ENCODE measurements at regions not wholly inside any gene's neighbourhood (a gene's known extent, or its start where the extent isn't known, plus 50 kb on each side); places are given as distances from the start of the nearest gene placed in this dataset.

DNA sequence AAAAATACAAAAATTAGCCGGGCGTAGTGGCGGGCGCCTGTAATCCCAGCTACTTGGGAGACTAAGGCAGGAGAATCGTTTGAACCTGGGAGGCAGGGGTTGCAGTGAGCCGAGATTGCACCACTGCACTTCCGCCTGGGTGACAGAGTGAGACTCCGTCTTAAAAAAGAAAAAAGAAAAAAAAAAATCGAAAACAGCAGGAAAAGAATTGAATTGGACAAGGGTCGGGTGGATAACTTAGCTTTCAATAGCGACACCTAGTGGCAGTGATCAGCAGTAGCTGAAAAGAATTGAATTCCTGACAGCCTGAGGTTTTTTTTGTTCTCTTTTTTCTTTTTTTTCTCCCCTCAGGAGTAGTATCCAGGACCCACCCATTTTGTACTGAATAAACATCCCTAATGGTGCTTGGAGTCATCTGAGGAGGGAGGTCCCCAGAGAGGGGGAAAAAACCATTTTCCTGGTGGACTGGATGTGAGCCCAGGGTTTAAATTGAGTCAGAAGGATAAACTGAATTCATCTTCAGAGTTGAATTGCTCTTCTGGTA, 55.1 kb downstream of the CYCS start:
- ATAC-seq (ENCODE audit: poor library complexity), result peak; percentile 66
- Histone ChIP-seq H3K36me3 (ENCODE audit: insufficient read depth, low read length) (no peaks in the 10 kb centered on the region), H3K4me3 (ENCODE audit: low read length) (no peak overlapping the region), H3K27ac (ENCODE audit: low read depth in 1 of 2, low read length in 2 of 2) (no peak overlapping the region), H3K27me3 (ENCODE audit: control insufficient read depth in 1 of 2, insufficient read depth in 2 of 2, low read length in 2 of 2) (no peaks in the 10 kb centered on the region), H3K9me3 (ENCODE audit: control insufficient read depth in 1 of 2, insufficient read depth in 1 of 2, low read length in 2 of 2) (no peaks in the 10 kb centered on the region), H3K4me1 (ENCODE audit: insufficient read depth, low read length) (peaks cover 3% of the 10 kb centered on the region)
- CTCF ChIA-PET, result interaction anchor here (1.0 to 2.7 kb wide), 15 partner anchors 24 to 258 kb away, joined by 3 to 35 read pairs (median 4); no protein-coding TSS in a partner anchor
- Mint-ChIP-seq H3K9me3 (no peaks in the 10 kb centered on the region), H3K4me1 (ENCODE audit: low read depth) (no peaks in the 10 kb centered on the region), H3K4me3 (no peak overlapping the region), H3K27ac (no peak overlapping the region), H3K36me3 (ENCODE audit: low read depth) (no peaks in the 10 kb centered on the region), H3K27me3 (no peaks in the 10 kb centered on the region)
- POLR2A ChIA-PET, result interaction anchor here (0.6 to 1.2 kb wide), 8 partner anchors 24 to 257 kb away, joined by 3 to 17 read pairs (median 4); no protein-coding TSS in a partner anchor
- TF ChIP-seq, protein P1, sequence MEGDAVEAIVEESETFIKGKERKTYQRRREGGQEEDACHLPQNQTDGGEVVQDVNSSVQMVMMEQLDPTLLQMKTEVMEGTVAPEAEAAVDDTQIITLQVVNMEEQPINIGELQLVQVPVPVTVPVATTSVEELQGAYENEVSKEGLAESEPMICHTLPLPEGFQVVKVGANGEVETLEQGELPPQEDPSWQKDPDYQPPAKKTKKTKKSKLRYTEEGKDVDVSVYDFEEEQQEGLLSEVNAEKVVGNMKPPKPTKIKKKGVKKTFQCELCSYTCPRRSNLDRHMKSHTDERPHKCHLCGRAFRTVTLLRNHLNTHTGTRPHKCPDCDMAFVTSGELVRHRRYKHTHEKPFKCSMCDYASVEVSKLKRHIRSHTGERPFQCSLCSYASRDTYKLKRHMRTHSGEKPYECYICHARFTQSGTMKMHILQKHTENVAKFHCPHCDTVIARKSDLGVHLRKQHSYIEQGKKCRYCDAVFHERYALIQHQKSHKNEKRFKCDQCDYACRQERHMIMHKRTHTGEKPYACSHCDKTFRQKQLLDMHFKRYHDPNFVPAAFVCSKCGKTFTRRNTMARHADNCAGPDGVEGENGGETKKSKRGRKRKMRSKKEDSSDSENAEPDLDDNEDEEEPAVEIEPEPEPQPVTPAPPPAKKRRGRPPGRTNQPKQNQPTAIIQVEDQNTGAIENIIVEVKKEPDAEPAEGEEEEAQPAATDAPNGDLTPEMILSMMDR (IDR thresholded peaks at IDR 0.05), result peak; percentile 96
- peak in 11 of 14 experiments; percentile 6 to 82 (median 36) for DNase-seq
- intact Hi-C loops (cut with DNase I, micrococcal nuclease), result loop anchor here (1.0 to 10.0 kb wide), 5 partner anchors 85 to 258 kb away; partner anchors contain the start of gene OSBPL3 (in 1 of the 2)

DNA sequence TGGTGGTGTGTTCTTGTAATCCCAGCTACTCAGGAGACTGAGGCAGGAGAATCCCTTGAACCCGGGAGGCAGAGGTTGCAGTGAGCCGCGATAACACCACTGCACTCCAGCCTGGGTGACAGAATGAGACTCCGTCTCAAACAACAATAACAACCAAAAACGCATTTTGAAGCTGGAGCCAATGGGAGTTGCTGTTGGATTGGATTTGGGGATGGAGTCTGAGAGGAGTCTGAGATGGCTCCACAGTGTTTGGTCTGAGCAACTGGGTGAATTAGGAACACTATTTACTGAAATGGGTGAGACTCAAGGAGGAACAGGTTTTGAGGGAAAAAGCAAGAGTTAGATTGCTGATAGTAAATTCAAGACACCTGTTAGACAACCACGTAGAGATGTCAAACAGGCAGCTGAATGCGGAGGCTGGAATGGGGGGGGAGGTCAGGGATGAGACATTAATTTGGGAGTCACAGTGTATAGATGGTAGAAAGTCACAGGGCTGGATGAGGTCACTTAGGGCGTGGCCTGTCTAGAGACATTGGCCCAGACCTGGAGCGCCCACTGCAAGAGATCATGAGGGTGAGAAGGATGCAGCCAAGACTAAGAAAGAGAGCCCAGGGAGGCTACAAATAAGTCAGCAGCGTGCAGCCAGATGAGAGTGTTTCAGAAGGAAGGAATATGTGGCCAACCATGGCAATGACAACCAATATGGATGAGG, 56.4 kb downstream of the CYCS start:
- Mint-ChIP-seq H3K27ac (no peak overlapping the region), H3K4me3 (no peak overlapping the region), H3K36me3 (ENCODE audit: low read depth) (no peaks in the 10 kb centered on the region), H3K9me3 (no peaks in the 10 kb centered on the region), H3K27me3 (no peaks in the 10 kb centered on the region), H3K4me1 (ENCODE audit: low read depth) (no peaks in the 10 kb centered on the region)
- H3K27ac ChIP-seq (ENCODE audit: low read depth in 1 of 2, low read length in 2 of 2), result no peak overlapping the region
- ATAC-seq (ENCODE audit: poor library complexity), result no peak
- no peaks in the 10 kb centered on the region for H3K9me3 ChIP-seq (ENCODE audit: control insufficient read depth in 1 of 2, insufficient read depth in 1 of 2, low read length in 2 of 2)
- intact Hi-C loops (cut with DNase I, micrococcal nuclease), result loop anchor here in 1 of 2 experiments (1.0 to 2.0 kb wide), 2 partner anchors 84 to 256 kb away; no protein-coding TSS in a partner anchor
- H3K4me3 ChIP-seq (ENCODE audit: low read length), result no peak overlapping the region
- CTCF ChIA-PET, result interaction anchor here (1.2 to 1.6 kb wide), 2 partner anchors 242 to 256 kb away, joined by 3 read pairs; no protein-coding TSS in a partner anchor
- DNase-seq, result no peak
- H3K4me1 ChIP-seq (ENCODE audit: insufficient read depth, low read length), result peaks cover 3% of the 10 kb centered on the region
- TF ChIP-seq, protein P1 (IDR thresholded peaks at IDR 0.05), result no peak
- no peaks in the 10 kb centered on the region for H3K36me3 ChIP-seq (ENCODE audit: insufficient read depth, low read length)
- POLR2A ChIA-PET, result no interaction called here
- H3K27me3 ChIP-seq (ENCODE audit: control insufficient read depth in 1 of 2, insufficient read depth in 2 of 2, low read length in 2 of 2), result no peaks in the 10 kb centered on the region

DNA sequence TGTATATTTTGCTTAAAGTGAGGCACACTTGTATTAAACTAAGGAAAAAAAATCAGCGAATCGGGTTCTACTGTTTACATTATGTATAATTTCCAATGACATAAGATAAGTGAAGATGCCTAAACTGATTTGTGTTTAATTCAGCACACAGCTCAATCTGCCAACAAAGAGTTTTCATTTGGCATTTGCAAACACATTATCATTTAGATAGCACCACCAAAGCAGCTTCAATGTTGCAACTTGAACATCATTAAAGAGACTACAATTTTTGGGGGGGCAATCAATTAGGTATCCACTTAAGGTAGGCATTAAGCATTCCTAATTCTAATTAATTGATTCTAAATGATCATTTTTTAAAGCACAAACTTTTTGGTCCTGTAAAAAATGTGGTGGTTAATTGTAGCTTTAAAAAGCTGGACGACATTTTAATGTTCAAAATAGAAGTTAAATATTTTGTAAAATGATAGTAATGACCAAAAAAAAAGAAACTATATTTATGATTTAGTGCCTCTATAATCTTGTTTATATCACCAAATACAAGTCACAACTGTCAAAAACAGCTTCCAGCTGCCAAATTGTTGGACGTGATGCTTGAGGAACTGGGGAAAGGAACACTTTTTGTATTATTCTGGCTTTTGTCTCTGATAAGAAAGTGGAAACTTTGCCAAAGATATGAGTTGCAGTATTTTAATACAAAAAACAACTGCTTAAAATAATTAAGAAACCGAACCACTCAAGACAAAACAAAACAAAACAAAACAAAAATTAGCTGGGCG, 57.1 kb downstream of the CYCS start:
- no peak overlapping the region for H3K27ac ChIP-seq (ENCODE audit: low read depth in 1 of 2, low read length in 2 of 2)
- TF ChIP-seq, protein P1 (IDR thresholded peaks at IDR 0.05), result no peak
- DNase-seq (no peak), ATAC-seq (ENCODE audit: poor library complexity) (no peak)
- H3K27me3 ChIP-seq (ENCODE audit: control insufficient read depth in 1 of 2, insufficient read depth in 2 of 2, low read length in 2 of 2), result no peaks in the 10 kb centered on the region
- no peak overlapping the region for H3K4me3 ChIP-seq (ENCODE audit: low read length)
- Mint-ChIP-seq H3K4me3 (no peak overlapping the region), H3K27me3 (no peaks in the 10 kb centered on the region), H3K27ac (no peak overlapping the region), H3K4me1 (ENCODE audit: low read depth) (no peaks in the 10 kb centered on the region), H3K36me3 (ENCODE audit: low read depth) (no peaks in the 10 kb centered on the region), H3K9me3 (no peaks in the 10 kb centered on the region)
- CTCF ChIA-PET, result interaction anchor here (0.6 to 1.6 kb wide), 3 partner anchors 240 to 256 kb away, joined by 3 read pairs; no protein-coding TSS in a partner anchor
- POLR2A ChIA-PET, result no interaction called here
- no peaks in the 10 kb centered on the region for H3K36me3 ChIP-seq (ENCODE audit: insufficient read depth, low read length)
- H3K9me3 ChIP-seq (ENCODE audit: control insufficient read depth in 1 of 2, insufficient read depth in 1 of 2, low read length in 2 of 2), result no peaks in the 10 kb centered on the region
- intact Hi-C loops (cut with DNase I, micrococcal nuclease), result loop anchor here in 1 of 2 experiments (2.0 kb wide), 1 partner anchor 83 kb away; no protein-coding TSS in a partner anchor
- H3K4me1 ChIP-seq (ENCODE audit: insufficient read depth, low read length), result peaks cover 3% of the 10 kb centered on the region

Data from CD4-positive, alpha-beta T cell (primary cell).